CD4-positive, alpha-beta T cell treated with Interferon alpha-2 for 1 hour (primary cell): ENCODE measurements at regions not wholly inside any gene's neighbourhood (a gene's known extent, or its start where the extent isn't known, plus 50 kb on each side); places are given as distances from the start of the nearest gene placed in this dataset.
"Not testable (repeated sequence)": the region's sequence is repeated elsewhere in the genome, so short reads cannot be mapped to it uniquely, and the experiment has no call there.

Experiments used
- DNase-seq, 2 donors: peaks; one replicate each; pipeline ENCODE4 v3.0.0-alpha.2; 2020 to 2022

- not testable (repeated sequence) for DNase-seq
Observed at GRCh38 chr12:84018556-84019179, 893.9 kb downstream of the SLC6A15 start.

DNA sequence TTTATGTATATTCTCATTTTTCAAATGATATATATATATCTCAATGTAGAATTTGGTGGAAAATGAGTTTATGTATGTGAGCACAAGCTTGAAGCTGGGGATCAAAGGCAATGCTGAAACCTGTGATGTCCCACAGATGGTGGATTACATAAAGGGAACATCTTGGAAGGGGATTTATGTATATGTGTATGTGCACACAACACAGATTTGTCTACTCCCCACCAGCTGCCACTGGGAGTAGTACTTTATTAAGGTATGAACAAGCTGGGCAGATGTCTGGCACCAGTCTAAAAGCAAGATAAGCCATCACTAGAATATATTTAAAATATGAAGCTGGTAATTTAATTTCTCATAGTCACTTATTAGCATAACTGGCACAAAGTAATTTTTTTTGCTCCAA, 895.6 kb downstream of the SLC6A15 start:
- DNase-seq, result no peak

DNA sequence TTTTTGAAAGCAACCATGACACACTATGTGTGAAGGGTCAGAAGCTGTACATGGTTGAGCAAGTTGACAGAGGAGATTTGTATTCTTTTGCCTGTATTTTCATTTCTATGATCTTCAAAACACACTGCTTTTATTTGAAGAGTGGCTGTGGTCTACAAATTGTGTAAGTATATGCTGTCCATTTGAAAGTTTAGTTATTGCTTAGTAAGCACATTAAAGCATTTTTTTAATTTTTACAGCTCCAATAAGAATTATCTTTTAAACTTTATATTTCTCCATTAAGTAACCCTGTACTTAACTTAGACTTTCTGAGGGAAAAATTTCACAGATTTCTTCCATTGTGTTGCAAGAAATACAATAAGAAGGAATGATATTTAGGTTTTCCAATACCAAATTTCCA, 915.2 kb downstream of the SLC6A15 start:
- no peak for DNase-seq

DNA sequence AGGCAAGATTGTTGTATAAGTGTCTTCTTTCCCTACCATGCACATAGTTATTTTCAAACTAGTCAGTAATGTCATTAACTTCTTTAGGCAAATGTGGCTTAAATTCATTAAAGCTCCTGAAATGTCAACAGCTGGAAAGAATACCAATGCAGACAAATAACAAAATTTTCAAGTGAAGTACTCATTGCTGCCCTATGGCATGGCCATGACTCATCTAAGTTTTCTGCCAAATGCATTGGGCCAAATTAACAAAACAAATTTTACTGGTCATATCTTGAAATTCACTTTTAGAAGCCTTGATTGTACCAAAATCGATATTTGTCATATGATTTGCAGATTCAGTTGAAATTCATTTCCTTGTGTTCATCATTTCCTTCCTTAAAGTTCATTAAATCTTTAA, 915.9 kb downstream of the SLC6A15 start:
- no peak for DNase-seq

DNA sequence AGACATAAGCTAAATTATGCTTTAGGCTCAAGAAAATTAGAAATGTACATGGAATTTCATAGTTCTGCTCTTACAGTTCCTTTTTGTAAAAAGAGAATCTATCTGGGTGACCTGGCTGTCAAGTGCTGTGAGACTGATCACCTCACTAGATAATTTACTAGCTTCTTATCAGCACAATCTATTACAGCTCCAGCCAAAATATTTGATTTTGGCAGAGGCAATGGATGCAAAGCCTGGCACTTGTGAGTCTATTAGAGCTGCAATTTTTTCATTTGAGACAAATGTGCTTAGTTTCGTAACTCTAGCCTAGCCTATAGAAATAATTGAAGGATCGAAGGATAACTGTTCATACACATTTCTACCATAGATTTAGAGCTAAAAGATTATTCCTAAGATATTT, 927.5 kb downstream of the SLC6A15 start:
- no peak for DNase-seq

DNA sequence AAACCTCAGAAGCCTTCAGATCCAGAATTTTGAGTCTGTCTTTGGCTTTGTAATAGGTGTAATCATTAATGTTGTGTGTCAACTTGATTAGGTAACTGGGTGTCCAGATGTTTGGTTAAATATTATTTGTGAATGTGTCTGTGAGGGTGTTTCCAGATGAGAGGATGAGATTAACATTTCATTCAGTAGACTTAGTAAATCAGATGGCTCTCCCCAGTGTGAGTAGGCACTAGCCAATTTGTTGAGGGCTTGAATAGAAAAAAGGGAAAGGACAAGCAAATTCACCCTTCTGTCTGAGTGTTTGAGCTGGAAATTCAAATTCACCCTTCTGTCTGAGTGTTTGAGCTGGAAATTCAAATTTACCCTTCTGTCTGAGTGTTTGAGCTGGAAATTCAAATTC, 932.2 kb downstream of the SLC6A15 start:
- DNase-seq, result no peak

DNA sequence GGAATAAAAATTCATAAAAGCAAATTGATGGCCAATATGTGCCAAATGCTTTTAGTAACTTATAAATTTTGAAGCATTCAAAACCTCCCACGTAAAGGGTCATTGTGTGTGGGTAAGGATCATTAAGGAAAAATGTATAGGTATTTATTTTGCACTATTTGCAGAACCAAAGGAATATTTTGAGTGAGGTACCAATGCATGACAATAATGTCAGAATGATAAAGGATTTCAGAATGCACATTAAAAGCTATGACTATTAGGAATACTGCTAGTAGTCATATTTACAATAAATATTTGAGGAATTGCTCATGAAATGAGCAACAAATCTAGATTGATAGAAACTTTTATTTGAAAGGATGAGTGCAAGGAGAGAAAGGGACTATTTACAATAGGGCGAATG, 932.8 kb downstream of the SLC6A15 start:
- DNase-seq, result no peak

DNA sequence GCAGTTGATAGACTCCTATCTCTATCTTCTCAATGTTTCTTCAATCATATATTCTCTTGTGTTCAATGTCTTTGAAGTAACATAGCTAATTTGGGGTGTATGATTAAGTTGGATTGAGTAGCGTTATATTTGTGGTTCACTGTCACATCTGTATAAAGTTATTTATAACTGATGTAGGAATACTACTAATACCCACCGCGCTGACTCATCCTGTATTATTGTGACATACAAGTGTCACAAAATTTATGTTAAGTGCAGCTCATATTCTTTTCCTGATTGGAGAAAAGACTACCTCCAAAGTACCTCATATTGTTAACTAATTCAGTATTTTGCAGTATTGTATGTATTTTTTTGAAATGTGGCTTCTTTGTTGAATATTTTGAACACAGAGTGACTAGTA, 940.8 kb downstream of the SLC6A15 start:
- no peak for DNase-seq

DNA sequence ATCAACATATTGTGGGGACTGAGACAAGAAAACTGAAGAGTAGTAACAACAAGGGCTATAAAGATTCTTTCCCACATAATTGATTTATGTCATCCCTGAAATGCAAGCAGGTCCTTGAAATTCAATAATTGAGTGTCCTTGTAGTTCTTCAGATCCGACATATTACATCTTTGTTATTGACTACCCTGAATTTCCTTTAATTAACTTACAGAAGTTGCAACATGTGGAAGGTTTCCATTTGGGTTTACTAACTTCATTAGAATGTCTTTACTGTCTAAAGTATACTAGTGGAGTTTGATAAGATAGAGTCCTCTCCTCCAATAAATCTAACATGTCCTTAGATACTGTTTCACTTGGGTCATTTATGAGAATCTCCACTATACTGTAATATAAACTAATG, 951.8 kb downstream of the SLC6A15 start:
- DNase-seq, result no peak

DNA sequence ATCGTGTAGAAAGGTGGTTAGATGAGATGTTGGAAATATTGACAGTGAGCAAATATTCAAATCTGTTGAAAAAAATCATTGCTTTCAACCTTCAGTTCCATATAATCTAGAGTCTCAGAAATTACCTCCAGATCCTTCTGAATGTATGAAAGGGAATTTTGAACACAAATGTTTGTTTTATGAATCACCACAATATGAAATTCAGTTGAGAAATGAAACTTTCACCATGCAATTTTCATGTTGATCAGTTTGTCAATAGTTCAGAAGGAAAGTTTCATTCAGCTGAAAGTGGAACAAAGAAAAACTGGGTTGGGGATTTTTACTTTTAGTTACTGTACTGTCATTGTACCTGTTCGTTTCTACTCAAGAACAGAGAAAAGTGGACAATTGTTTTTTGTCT, 953.6 kb downstream of the SLC6A15 start:
- no peak for DNase-seq

GRCh38 chr12:83954956-83955601, 957.5 kb downstream of the SLC6A15 start:
- DNase-seq, result no peak

GRCh38 chr12:83954071-83954789, 958.4 kb downstream of the SLC6A15 start:
- DNase-seq, result no peak

DNA sequence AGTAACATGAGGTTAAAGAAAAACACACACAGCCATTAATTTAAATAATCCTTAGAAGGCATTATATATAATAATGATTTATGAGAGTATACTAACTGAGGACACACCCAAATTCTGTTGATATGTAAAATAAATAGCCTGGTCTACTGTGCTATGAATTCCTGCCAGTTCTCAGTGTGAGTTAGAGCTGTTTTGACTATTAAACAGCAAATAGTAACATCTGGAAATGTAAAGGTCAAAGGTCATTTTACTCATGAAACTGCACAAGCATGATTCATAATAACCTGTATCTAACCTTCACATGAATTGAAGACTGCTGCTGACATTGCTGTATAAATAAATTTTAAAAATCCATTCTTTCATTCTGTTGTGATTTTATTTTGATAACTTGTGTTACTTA, 966.7 kb downstream of the SLC6A15 start:
- no peak for DNase-seq

DNA sequence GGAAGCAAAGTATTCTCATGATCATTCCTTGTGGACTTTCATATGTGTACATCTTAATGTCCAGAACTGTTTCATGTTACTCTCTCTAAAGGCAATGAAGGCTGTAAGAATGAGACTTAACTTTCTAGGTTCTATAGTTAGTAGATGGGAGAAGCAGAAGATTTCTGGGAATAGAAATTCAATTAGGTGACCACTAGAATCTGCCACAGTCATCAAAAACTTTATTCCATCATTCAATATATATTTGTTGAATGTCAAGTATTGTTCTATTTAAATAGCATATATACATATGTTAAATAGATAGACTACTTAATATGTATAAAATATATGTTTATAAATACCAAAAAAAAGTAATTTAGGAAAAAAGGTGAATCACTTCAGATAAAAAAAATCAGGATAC, 972.9 kb downstream of the SLC6A15 start:
- DNase-seq, result no peak

DNA sequence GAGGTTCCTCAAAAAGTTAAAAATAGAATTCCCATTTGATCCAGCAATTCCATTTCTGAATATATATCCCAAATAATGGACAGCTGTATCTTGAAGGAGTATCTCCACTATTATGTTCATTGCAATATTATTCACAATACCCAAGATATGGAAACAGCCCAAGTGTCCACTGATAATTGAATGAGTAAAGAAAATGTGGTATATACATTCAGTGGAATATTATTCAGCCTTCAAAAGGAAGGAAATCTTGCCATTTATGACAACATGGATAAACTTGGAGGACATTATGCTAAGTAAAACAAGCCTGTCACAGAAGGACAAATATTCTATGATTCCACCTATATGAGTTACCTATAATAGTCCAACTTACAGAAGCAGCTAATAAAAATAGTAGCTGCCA, 979.0 kb downstream of the SLC6A15 start:
- no peak for DNase-seq

GRCh38 chr12:83932011-83932410, 980.6 kb downstream of the SLC6A15 start:
- no peak for DNase-seq

GRCh38 chr12:83931451-83931850, 981.1 kb downstream of the SLC6A15 start:
- DNase-seq, result no peak

GRCh38 chr12:83929792-83930191, 982.8 kb downstream of the SLC6A15 start:
- DNase-seq, result not testable (repeated sequence)

GRCh38 chr12:83920821-83921547, 991.6 kb downstream of the SLC6A15 start:
- DNase-seq, result no peak

GRCh38 chr12:83919081-83919480, 993.5 kb downstream of the SLC6A15 start:
- no peak for DNase-seq

DNA sequence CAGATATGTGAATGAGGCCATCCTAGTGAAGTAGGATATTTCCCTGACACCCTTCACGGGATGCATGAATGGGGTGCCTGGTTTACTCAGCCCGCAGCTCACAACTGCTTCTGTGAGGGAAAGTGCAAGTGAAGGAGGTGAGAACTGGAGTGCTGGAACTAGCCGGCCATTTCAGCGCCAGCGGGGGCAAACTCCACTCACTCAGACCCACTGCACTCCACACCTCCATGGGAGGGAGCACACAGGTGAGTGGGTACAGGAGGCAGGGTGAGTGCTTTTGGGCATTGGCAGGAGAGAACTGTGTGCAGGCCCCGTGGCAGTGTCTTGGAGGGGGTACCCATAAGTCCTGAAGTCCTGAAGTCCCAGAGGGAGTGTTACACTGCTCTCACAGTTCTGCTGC, 1008.4 kb downstream of the SLC6A15 start:
- DNase-seq, result no peak

GRCh38 chr12:83896416-83896815, 1016.2 kb downstream of the SLC6A15 start:
- no peak for DNase-seq

DNA sequence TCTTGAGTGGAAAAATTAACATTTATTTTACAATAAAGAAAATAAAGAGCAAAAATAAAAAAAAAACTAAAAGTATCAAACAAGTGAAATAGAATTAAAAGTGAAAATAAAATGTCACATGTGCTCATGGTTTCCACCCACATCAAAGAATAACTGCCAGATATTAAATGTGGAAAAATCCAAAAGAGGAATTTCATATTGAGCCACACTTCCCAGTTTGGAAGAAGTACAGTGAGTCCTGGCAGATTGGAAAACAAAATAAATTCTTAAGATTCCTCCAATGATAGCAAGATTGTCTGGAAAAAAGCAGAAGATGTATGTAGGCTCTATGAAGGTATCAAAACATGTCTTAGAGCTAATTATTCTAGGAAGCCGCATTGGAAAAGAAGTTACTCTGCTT, 1019.5 kb downstream of the SLC6A15 start:
- DNase-seq, result no peak

DNA sequence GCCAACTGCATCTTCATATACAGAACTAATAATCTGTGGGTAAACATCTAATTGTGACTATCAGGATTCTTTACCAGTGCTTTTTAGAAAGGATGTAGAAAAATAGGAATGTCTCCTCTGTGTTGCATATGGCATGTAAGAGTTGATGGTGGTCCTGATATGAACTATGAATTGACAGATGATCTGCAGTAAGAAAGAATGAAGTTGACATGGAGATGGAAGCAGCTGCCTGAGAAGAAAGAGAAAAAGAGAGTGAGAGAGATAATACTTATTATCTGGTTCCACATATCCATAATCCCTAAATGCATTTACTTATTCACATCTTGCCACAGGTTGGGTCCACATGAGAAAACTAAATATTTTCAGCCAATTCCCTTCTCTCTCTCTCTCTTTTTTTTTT, 1022.9 kb downstream of the SLC6A15 start:
- DNase-seq, result no peak
